Activated CD8-positive, alpha-beta T cell treated with anti-CD3 and anti-CD28 coated beads for 36 hours (primary cell): ENCODE measurements at regions not wholly inside any gene's neighbourhood (a gene's known extent, or its start where the extent isn't known, plus 50 kb on each side); places are given as distances from the start of the nearest gene placed in this dataset.

Experiments
- ATAC-seq: fragments of 200-7000 bp; cut with Tn5 transposase; one replicate; pipeline ENCODE4 v1.10.0; 2021; ENCODE audit warnings: mild to moderate bottlenecking, moderate library complexity
- CTCF ChIA-PET: fragments of 350-600 bp; sonication (Branson Sonifier 250); formaldehyde crosslinking; loops from one replicate; lab custom pipeline; 2021; ENCODE audit warnings: antibody characterized with exemption; lab: Charles Lee
- POLR2A ChIA-PET: fragments of 350-600 bp; sonication (Branson Sonifier 250); formaldehyde crosslinking; loops from one replicate; lab custom pipeline; 2021; ENCODE audit warnings: antibody characterized with exemption; lab: Charles Lee
- DNase-seq: peaks from one replicate; pipeline ENCODE4 v3.0.0-alpha.2; 2020
- H3K27ac Mint-ChIP-seq: one replicate; pipeline ENCODE4 v1.8.0; 2021; ENCODE audit warnings: mild to moderate bottlenecking, mixed read lengths
- H3K27me3 Mint-ChIP-seq: one replicate; pipeline ENCODE4 v1.8.0; 2021; ENCODE audit warnings: mixed read lengths
- H3K36me3 Mint-ChIP-seq: one replicate; pipeline ENCODE4 v1.8.0; 2021; ENCODE audit warnings: low read depth, mixed read lengths
- H3K4me1 Mint-ChIP-seq: one replicate; pipeline ENCODE4 v1.8.0; 2021; ENCODE audit warnings: low read depth, mixed read lengths
- H3K4me3 Mint-ChIP-seq: one replicate; pipeline ENCODE4 v1.8.0; 2021; ENCODE audit warnings: mild to moderate bottlenecking, moderate library complexity, mixed read lengths
- H3K9me3 Mint-ChIP-seq: one replicate; pipeline ENCODE4 v1.8.0; 2021; ENCODE audit warnings: mixed read lengths
- CTCF ChIP-seq: fragments of 200-600 bp; IDR thresholded peaks from one replicate; pipeline ENCODE4 v1.8.0; 2022; ENCODE audit warnings: antibody characterized with exemption, mild to moderate bottlenecking
- intact Hi-C: fragments of 100-400 bp; cut with micrococcal nuclease; formaldehyde crosslinking; loops from one replicate; pipeline ENCODE4 v1.10.0; 2022

GRCh38 chr4:117311215-117311614 is 225.8 kb upstream of the TRAM1L1 start:
- no peaks in the 10 kb centered on the region for H3K36me3 Mint-ChIP-seq
- peaks cover 5% of the 10 kb centered on the region for H3K9me3 Mint-ChIP-seq
- H3K4me3 Mint-ChIP-seq: no peak overlapping the region
- no peak overlapping the region for H3K27ac Mint-ChIP-seq
- ATAC-seq (no peak), DNase-seq (no peak)
- intact Hi-C loops: no loop called here
- H3K4me1 Mint-ChIP-seq: no peaks in the 10 kb centered on the region
- no peak for TF ChIP-seq CTCF
- ChIA-PET CTCF (interaction anchor here (1.4 kb wide), 1 partner anchor 11 kb away, joined by 3 read pairs; no protein-coding TSS in a partner anchor), POLR2A (interaction anchor here (0.6 kb wide), 1 partner anchor 11 kb away, joined by 3 read pairs; no protein-coding TSS in a partner anchor)
- H3K27me3 Mint-ChIP-seq: no peaks in the 10 kb centered on the region

- ChIA-PET CTCF (no interaction called here), POLR2A (no interaction called here)
- H3K27ac Mint-ChIP-seq: no peak overlapping the region
- H3K9me3 Mint-ChIP-seq: peaks cover 5% of the 10 kb centered on the region
- no peaks in the 10 kb centered on the region for H3K36me3 Mint-ChIP-seq
- ATAC-seq (no peak), DNase-seq (no peak)
- no peak for TF ChIP-seq CTCF
- intact Hi-C loops: no loop called here
- H3K4me1 Mint-ChIP-seq: no peaks in the 10 kb centered on the region
- H3K27me3 Mint-ChIP-seq: no peaks in the 10 kb centered on the region
- H3K4me3 Mint-ChIP-seq: no peak overlapping the region
These were observed 226.6 kb upstream of the TRAM1L1 start for GRCh38 chr4:117311989-117312388.

- no peaks in the 10 kb centered on the region for H3K4me1 Mint-ChIP-seq
- ChIA-PET CTCF (no interaction called here), POLR2A (no interaction called here)
- DNase-seq (no peak), ATAC-seq (no peak)
- no peaks in the 10 kb centered on the region for H3K36me3 Mint-ChIP-seq
- H3K9me3 Mint-ChIP-seq: peaks cover 4% of the 10 kb centered on the region
- no peaks in the 10 kb centered on the region for H3K27me3 Mint-ChIP-seq
- H3K4me3 Mint-ChIP-seq: no peak overlapping the region
- TF ChIP-seq CTCF: no peak
- intact Hi-C loops: no loop called here
- H3K27ac Mint-ChIP-seq: no peak overlapping the region
These were observed 239.6 kb upstream of the TRAM1L1 start for GRCh38 chr4:117324851-117325491.

GRCh38 chr4:117326091-117326490 is 240.7 kb upstream of the TRAM1L1 start:
- DNase-seq (no peak), ATAC-seq (no peak)
- intact Hi-C loops: no loop called here
- Mint-ChIP-seq H3K4me3 (no peak overlapping the region), H3K4me1 (no peaks in the 10 kb centered on the region), H3K27me3 (no peaks in the 10 kb centered on the region), H3K9me3 (peaks cover 4% of the 10 kb centered on the region), H3K36me3 (no peaks in the 10 kb centered on the region), H3K27ac (no peak overlapping the region)
- ChIA-PET POLR2A (no interaction called here), CTCF (no interaction called here)
- no peak for TF ChIP-seq CTCF

GRCh38 chr4:117327491-117327890 is 242.1 kb upstream of the TRAM1L1 start:
- TF ChIP-seq CTCF: no peak
- no peaks in the 10 kb centered on the region for H3K4me1 Mint-ChIP-seq
- ATAC-seq (no peak), DNase-seq (no peak)
- peaks cover 4% of the 10 kb centered on the region for H3K9me3 Mint-ChIP-seq
- CTCF ChIA-PET: no interaction called here
- intact Hi-C loops: no loop called here
- no peaks in the 10 kb centered on the region for H3K36me3 Mint-ChIP-seq
- no peaks in the 10 kb centered on the region for H3K27me3 Mint-ChIP-seq
- no peak overlapping the region for H3K4me3 Mint-ChIP-seq
- no peak overlapping the region for H3K27ac Mint-ChIP-seq
- POLR2A ChIA-PET: no interaction called here
